Neutrophil (primary cell): ENCODE measurements at regions not wholly inside any gene's neighbourhood (a gene's known extent, or its start where the extent isn't known, plus 50 kb on each side); places are given as distances from the start of the nearest gene placed in this dataset.
"Not testable (repeated sequence)": the region's sequence is repeated elsewhere in the genome, so short reads cannot be mapped to it uniquely, and the experiment has no call there.

Source experiments
- H3K27ac ChIP-seq: fragments of 200-600 bp; sonication (generic); 2 replicates; pipeline ENCODE4 v1.5.1; 2016; ENCODE audit warnings: mild to moderate bottlenecking, moderate library complexity
- H3K27me3 ChIP-seq: fragments of 200-600 bp; sonication (generic); 2 replicates; pipeline ENCODE4 v1.6.0; 2016; ENCODE audit warnings: mild to moderate bottlenecking
- H3K36me3 ChIP-seq: fragments of 200-600 bp; sonication (generic); 2 replicates; pipeline ENCODE4 v1.5.1; 2017
- H3K4me1 ChIP-seq, 2 experiments: fragments of 200-600 bp in 1 of 2; sonication (generic) in 1 of 2; 1 replicate in 1 of 2; 2 replicates in 1 of 2; pipeline versions ENCODE4 v1.5.1 to v1.6.1; 2013 to 2016; ENCODE audit warnings: low read depth in 1 of 2, low read length in 1 of 2, mild to moderate bottlenecking in 1 of 2, moderate library complexity in 1 of 2; ENCODE audit not compliant: control insufficient read depth in 1 of 2, insufficient read depth in 1 of 2
- H3K4me3 ChIP-seq, 2 experiments: fragments of 200-600 bp in 1 of 2; sonication (generic) in 1 of 2; 1 replicate in 1 of 2; 2 replicates in 1 of 2; pipeline ENCODE4 v1.5.1; 2013 to 2016; ENCODE audit warnings: low read depth in 1 of 2, low read length in 1 of 2, mild to moderate bottlenecking in 1 of 2, moderate library complexity in 1 of 2
- H3K9me3 ChIP-seq: fragments of 200-600 bp; sonication (generic); 2 replicates; pipeline ENCODE4 v1.5.1; 2016
- TF ChIP-seq, protein P1 (sequence below): fragments of 200-600 bp; sonication (generic); IDR thresholded peaks from 2 replicates; pipeline ENCODE4 v1.5.1; 2016; ENCODE audit warnings: antibody characterized with exemption

GRCh38 chr3:152772674-152773225 is 62.2 kb upstream of the P2RY1 start:
- H3K27ac ChIP-seq = no peak overlapping the region
- H3K4me1 ChIP-seq = peaks cover 6 to 10% of the 10 kb centered on the region in 2 experiments
- no peaks in the 10 kb centered on the region for H3K36me3 ChIP-seq
- H3K9me3 ChIP-seq = no peaks in the 10 kb centered on the region
- H3K27me3 ChIP-seq = no peaks in the 10 kb centered on the region
- TF ChIP-seq, protein P1, sequence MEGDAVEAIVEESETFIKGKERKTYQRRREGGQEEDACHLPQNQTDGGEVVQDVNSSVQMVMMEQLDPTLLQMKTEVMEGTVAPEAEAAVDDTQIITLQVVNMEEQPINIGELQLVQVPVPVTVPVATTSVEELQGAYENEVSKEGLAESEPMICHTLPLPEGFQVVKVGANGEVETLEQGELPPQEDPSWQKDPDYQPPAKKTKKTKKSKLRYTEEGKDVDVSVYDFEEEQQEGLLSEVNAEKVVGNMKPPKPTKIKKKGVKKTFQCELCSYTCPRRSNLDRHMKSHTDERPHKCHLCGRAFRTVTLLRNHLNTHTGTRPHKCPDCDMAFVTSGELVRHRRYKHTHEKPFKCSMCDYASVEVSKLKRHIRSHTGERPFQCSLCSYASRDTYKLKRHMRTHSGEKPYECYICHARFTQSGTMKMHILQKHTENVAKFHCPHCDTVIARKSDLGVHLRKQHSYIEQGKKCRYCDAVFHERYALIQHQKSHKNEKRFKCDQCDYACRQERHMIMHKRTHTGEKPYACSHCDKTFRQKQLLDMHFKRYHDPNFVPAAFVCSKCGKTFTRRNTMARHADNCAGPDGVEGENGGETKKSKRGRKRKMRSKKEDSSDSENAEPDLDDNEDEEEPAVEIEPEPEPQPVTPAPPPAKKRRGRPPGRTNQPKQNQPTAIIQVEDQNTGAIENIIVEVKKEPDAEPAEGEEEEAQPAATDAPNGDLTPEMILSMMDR = no peak
- H3K4me3 ChIP-seq = no peak overlapping the region

DNA sequence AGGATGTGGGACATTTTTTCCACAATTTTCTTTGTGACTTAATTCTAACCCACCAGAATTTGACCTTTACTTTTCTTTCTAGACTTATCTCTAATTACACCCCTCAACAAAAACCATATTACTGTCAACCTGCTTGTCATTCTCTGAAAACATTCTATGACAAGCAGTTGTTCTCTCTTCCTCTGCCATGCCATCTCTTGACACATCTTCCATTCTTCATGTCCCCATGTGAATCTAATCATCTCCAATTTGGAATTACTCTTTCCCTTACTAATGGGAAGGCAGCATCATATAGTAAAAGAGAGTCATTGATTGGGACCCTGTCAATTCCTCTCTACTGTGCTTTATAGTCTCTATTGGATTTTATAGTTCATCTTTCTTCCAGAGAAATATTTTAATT is 61.3 kb upstream of the P2RY1 start:
- H3K27me3 ChIP-seq = no peaks in the 10 kb centered on the region
- H3K36me3 ChIP-seq = no peaks in the 10 kb centered on the region
- no peaks in the 10 kb centered on the region for H3K9me3 ChIP-seq
- H3K4me3 ChIP-seq = no peak overlapping the region
- H3K27ac ChIP-seq = no peak overlapping the region
- H3K4me1 ChIP-seq = peaks cover 6 to 10% of the 10 kb centered on the region in 2 experiments
- TF ChIP-seq, protein P1 = no peak

DNA sequence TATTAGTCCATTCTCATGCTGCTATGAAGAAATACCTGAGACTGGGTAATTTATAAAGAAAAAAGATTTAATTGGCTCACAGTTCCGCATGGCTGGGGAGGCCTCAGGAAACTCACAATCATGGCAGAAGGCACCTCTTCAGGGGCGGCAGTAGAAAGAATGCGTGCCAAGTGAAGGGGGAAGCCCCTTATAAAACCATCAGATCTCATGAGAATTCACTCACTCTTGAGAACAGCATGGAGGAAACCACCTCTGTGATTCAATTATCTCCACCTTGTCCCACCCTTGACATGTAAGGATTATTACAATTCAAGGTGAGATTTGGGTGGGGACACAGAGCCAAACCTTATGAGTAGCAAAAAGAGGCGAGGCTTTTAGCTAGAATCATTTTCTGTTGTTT is 60.7 kb upstream of the P2RY1 start:
- not testable (repeated sequence) for H3K36me3 ChIP-seq, H3K27ac ChIP-seq, H3K4me1 ChIP-seq, H3K27me3 ChIP-seq, H3K9me3 ChIP-seq, H3K4me3 ChIP-seq

DNA sequence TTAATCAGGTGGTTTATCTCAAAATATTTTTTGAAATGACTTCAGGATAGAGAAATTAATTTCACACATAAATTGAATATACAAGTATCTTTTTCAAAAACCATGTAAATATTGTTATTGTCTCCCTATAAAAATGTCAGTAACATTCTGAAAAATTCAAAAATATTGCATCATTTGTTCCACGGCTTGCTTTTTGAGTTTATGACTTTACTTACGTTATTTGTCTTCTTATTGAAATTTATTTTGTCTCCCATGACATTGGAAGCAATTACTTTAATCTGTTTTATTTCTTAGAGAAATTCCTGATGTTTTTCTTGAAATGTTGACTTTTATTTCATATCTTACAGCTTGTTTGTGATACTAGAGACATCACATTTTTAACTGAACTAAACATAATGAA is 56.9 kb upstream of the P2RY1 start:
- H3K4me1 ChIP-seq = no peaks in the 10 kb centered on the region
- TF ChIP-seq, protein P1 = no peak

DNA sequence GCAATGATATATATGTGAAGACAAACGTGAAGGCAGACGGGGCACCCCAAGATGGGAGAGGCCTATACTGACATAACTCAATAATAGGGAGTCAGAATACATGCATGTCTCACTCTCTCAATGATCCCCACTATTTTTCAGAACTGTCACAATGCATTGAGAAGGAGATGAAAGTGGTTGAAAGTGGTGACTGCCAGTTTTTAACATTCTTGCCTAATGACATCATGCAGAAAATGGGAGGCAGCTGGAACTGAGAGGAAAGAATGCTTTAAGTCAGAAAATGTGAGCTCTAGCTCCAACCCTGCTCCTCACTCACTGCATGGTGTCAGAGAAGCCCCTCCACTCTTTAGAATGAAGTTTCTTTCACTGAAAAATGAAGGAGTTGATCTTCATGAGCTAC is 55.3 kb upstream of the P2RY1 start:
- TF ChIP-seq, protein P1 = no peak

More for the DNA sequence above, 56.9 kb upstream of the P2RY1 start:
- Histone ChIP-seq H3K27ac (no peak overlapping the region), H3K36me3 (no peaks in the 10 kb centered on the region), H3K4me3 (no peak overlapping the region), H3K27me3 (no peaks in the 10 kb centered on the region), H3K9me3 (no peaks in the 10 kb centered on the region)

DNA sequence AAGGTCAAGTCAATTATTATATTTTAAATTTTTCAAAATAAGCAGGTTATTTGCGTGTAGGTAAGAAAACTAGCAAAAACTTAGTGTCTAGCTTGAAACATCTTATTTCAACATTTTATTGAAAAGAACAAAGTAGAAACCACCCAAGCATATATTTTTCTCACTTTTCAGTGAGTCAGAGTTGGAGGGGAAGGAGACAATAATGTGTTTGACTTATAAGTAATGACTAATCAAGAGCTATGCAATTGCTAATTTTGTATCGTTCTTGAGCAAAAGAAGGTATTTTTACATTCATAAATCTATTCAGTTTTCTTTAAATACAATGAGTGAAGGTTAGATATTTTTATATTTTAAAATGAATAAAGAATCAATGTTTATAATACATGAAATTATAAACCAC is 54.4 kb upstream of the P2RY1 start:
- TF ChIP-seq, protein P1 = no peak
- Histone ChIP-seq H3K4me3 (no peak overlapping the region), H3K36me3 (no peaks in the 10 kb centered on the region)

More for the DNA sequence above, 55.3 kb upstream of the P2RY1 start:
- H3K4me1 ChIP-seq = no peaks in the 10 kb centered on the region
- no peak overlapping the region for H3K27ac ChIP-seq
- H3K36me3 ChIP-seq = no peaks in the 10 kb centered on the region
- H3K9me3 ChIP-seq = no peaks in the 10 kb centered on the region
- no peaks in the 10 kb centered on the region for H3K27me3 ChIP-seq
- H3K4me3 ChIP-seq = no peak overlapping the region

More for the DNA sequence above, 54.4 kb upstream of the P2RY1 start:
- Histone ChIP-seq H3K27me3 (no peaks in the 10 kb centered on the region), H3K4me1 (no peaks in the 10 kb centered on the region), H3K27ac (no peak overlapping the region), H3K9me3 (no peaks in the 10 kb centered on the region)
